ENCODE measurements at regions not wholly inside any gene's neighbourhood (a gene's known extent, or its start where the extent isn't known, plus 50 kb on each side); places are given as distances from the start of the nearest gene placed in this dataset.
"Not testable (repeated sequence)": the region's sequence is repeated elsewhere in the genome, so short reads cannot be mapped to it uniquely, and the experiment has no call there.

DNA sequence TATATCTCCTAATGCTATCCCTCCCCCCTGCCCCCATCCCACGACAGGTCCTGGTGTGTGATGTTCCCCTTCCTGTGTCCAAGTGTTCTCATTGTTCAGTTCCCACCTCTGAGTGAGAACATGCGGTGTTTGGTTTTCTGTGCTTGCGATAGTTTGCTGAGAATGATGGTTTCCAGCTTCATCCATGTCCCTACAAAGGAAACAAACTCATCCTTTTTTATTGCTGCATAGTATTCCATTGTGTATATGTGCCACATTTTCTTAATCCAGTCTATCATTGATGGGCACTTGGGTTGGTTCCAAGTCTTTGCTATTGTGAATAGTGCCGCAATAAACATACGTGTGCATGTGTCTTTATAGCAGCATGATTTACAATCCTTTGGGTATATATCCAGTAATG lies 146.9 kb downstream of the LYPLAL1 start:
- TF ChIP-seq POLR2A, CTCF (IDR thresholded peaks at IDR 0.05): not testable (repeated sequence)

Measured in adrenal gland (tissue), 5 donors.